ENCODE measurements at regions not wholly inside any gene's neighbourhood (a gene's known extent, or its start where the extent isn't known, plus 50 kb on each side); places are given as distances from the start of the nearest gene placed in this dataset.

- Histone ChIP-seq H3K27me3 (ENCODE audit: insufficient read depth in 3 of 3, low read length in 2 of 3) (peaks cover 0 to 4% (median 0%) of the 10 kb centered on the region in 3 donors), H3K4me3 (no peak overlapping the region), H3K27ac (no peak overlapping the region), H3K36me3 (ENCODE audit: insufficient read depth in 1 of 2, low read depth in 1 of 2) (no peaks in the 10 kb centered on the region), H3K9me3 (no peaks in the 10 kb centered on the region), H3K4me1 (no peaks in the 10 kb centered on the region)
- TF ChIP-seq CTCF (IDR thresholded peaks at IDR 0.05) = no peak
- DNase-seq (no peak), ATAC-seq (no peak)
- intact Hi-C loops (cut with DNase I) = no loop called here
- WGBS, 3 donors = 86 to 93% (median 88%) methylated on average over 12 of the region's 12 CpGs
Measured at GRCh38 chr17:15894913-15895658, 49.8 kb upstream of the ADORA2B start.
